Thoracic aorta (tissue), 2 donors: ENCODE measurements at regions not wholly inside any gene's neighbourhood (a gene's known extent, or its start where the extent isn't known, plus 50 kb on each side); places are given as distances from the start of the nearest gene placed in this dataset.

Experiments
- ATAC-seq: fragments of 150-250 bp; one replicate; pipeline ENCODE4 v1.8.0; 2017; ENCODE audit warnings: low read depth; ENCODE audit not compliant: insufficient number of reproducible peaks, low FRiP score
- DNase-seq: peaks from one replicate; pipeline ENCODE4 v3.0.0-alpha.2; 2020; ENCODE audit warnings: low spot score
- H3K27ac ChIP-seq, 2 donors: fragments of 200-600 bp; sonication (generic); 1 replicate in 1 of 2; 2 replicates in 1 of 2; pipeline ENCODE4 v1.5.1; 2016; ENCODE audit warnings: mild to moderate bottlenecking in 2 of 2, moderate library complexity in 2 of 2
- H3K27me3 ChIP-seq: fragments of 200-600 bp; sonication (generic); replicated peaks from 2 replicates; pipeline ENCODE4 v1.6.0; 2016; ENCODE audit warnings: mild to moderate bottlenecking; ENCODE audit not compliant: insufficient read depth
- H3K36me3 ChIP-seq: fragments of 200-600 bp; sonication (generic); one replicate; pipeline ENCODE4 v1.5.1; 2016
- H3K4me1 ChIP-seq, 2 donors: fragments of 200-600 bp; sonication (generic); 1 replicate in 1 of 2; 2 replicates in 1 of 2; pipeline versions ENCODE4 v1.5.1 to v1.6.0; 2016; ENCODE audit warnings: low read depth in 2 of 2, mild to moderate bottlenecking in 1 of 2; ENCODE audit not compliant: control insufficient read depth in 1 of 2
- H3K4me3 ChIP-seq: fragments of 200-600 bp; sonication (generic); 2 replicates; pipeline ENCODE4 v1.5.1; 2016; ENCODE audit warnings: mild to moderate bottlenecking
- H3K9me3 ChIP-seq: fragments of 200-600 bp; sonication (generic); 2 replicates; pipeline ENCODE4 v1.5.1; 2016
- CTCF ChIP-seq: fragments of 200-600 bp; sonication (generic); IDR thresholded peaks from one replicate; pipeline ENCODE4 v1.5.1; 2019; ENCODE audit warnings: antibody characterized with exemption

DNA sequence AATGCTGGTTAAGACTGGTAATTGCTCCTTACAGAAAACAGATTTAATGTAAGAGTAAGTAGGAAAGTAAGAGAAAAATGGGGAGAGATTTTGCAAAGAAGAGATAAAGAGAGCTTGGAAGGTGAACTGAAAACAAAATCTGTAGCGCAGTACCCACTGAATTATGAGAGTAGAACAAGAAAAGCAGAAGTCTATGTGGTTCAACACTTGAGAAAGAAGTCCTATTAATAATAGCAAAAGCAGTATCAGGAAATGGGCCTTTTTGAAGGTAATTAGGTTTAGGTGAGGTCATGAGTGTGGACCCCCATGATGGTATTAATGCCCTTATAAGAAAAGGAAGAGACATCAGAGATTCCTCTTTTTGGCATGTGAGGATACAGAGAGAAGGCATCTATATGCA lies 460.6 kb downstream of the CETN3 start:
- ATAC-seq (no peak), DNase-seq (no peak)
- H3K9me3 ChIP-seq, result no peaks in the 10 kb centered on the region
- TF ChIP-seq CTCF, result no peak
- H3K36me3 ChIP-seq, result no peaks in the 10 kb centered on the region
- H3K4me1 ChIP-seq, result peaks cover 10 to 24% of the 10 kb centered on the region in 2 donors
- no peak overlapping the region for H3K27ac ChIP-seq
- no peak overlapping the region for H3K4me3 ChIP-seq
- no peaks in the 10 kb centered on the region for H3K27me3 ChIP-seq

DNA sequence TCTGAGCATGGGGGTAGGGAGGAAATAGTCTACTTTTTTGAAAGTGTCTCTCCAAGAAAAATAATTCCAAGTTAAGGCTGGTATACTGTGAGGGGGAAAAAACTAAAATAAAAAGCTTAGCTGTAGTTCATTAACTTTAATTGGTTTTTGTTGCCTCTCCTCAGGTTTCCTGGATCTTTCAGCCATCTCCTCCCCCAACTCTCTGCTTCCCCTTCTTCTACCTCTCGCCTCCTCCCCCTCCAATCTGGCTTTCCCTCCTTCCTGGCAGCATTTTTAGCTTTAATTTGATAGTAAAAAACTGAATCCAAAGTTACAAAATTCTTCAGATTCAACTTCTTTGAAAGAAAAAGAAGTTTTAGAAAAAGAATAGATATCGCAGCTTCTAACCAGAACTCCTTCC lies 462.6 kb downstream of the CETN3 start:
- Histone ChIP-seq H3K27me3 (no peaks in the 10 kb centered on the region), H3K4me1 (peaks cover 10 to 21% of the 10 kb centered on the region in 2 donors), H3K27ac (peak overlapping the region; percentile 70 to 72), H3K9me3 (no peaks in the 10 kb centered on the region), H3K4me3 (peak overlapping the region; percentile 34), H3K36me3 (no peaks in the 10 kb centered on the region)
- ATAC-seq (no peak), DNase-seq (no peak)
- TF ChIP-seq CTCF, result no peak

DNA sequence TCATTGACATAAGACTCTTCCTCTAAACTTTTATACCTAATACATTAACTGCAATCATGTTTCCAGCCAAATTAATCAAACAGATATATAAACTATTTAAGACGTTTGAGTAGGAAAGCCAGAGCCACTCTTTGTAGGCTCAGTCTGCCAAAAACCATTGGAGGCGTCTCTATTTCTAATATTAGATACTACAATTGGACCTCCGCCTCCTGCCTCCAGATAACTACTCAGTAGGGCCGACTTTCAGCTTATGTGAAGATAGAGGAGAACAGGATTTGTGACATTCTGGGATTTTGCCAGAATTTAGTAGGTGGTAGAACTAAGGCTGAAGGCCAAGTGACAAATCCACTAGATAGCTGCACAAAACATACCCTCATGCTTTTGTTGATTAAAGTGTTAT lies 463.0 kb downstream of the CETN3 start:
- peak overlapping the region; percentile 70 to 72 for H3K27ac ChIP-seq
- peak overlapping the region; percentile 34 for H3K4me3 ChIP-seq
- DNase-seq (no peak), ATAC-seq (no peak)
- no peaks in the 10 kb centered on the region for H3K27me3 ChIP-seq
- H3K9me3 ChIP-seq, result no peaks in the 10 kb centered on the region
- TF ChIP-seq CTCF, result no peak
- peaks cover 10 to 21% of the 10 kb centered on the region in 2 donors for H3K4me1 ChIP-seq
- no peaks in the 10 kb centered on the region for H3K36me3 ChIP-seq

- no peak for TF ChIP-seq CTCF
- Histone ChIP-seq H3K27ac (no peak overlapping the region), H3K4me1 (peaks cover 10 to 16% of the 10 kb centered on the region in 2 donors), H3K4me3 (no peak overlapping the region), H3K36me3 (no peaks in the 10 kb centered on the region), H3K27me3 (no peaks in the 10 kb centered on the region), H3K9me3 (no peaks in the 10 kb centered on the region)
- no peak for ATAC-seq
- no peak for DNase-seq
Observed at GRCh38 chr5:89942171-89942570, 467.4 kb downstream of the CETN3 start.

DNA sequence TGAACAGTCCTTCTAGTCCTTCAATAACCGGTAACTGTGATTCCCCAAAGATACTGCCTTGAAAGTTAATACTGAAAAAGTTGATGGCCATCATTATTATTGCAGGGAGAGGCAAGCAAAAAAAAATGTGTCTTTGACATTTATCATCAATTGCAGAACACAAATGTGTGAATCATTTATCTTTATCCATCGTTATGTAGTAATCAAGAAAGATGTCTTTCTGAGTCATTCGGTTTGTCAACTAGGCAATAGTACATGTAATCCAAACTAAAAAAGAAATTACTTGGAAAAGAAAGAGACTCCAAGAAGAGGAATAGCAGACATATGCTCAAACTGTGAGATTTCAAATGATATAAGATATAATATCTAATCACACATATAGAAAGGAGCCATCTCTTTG lies 473.0 kb downstream of the CETN3 start:
- DNase-seq (no peak), ATAC-seq (no peak)
- no peak overlapping the region for H3K27ac ChIP-seq
- no peaks in the 10 kb centered on the region for H3K36me3 ChIP-seq
- H3K4me3 ChIP-seq, result no peak overlapping the region
- no peaks in the 10 kb centered on the region for H3K9me3 ChIP-seq
- H3K4me1 ChIP-seq, result peaks cover 0 to 14% of the 10 kb centered on the region in 2 donors
- no peak for TF ChIP-seq CTCF
- no peaks in the 10 kb centered on the region for H3K27me3 ChIP-seq
